Heart left ventricle (tissue), 16 donors: ENCODE measurements at regions not wholly inside any gene's neighbourhood (a gene's known extent, or its start where the extent isn't known, plus 50 kb on each side); places are given as distances from the start of the nearest gene placed in this dataset.
A peak's percentile ranks its signal among the peaks of the same experiment; 100 is the strongest.

Source experiments
- ATAC-seq, 4 donors: fragments of 200-7000 bp; cut with Tn5 transposase; one replicate each; pipeline ENCODE4 v1.9.1; 2020 to 2022; ENCODE audit warnings: moderate library complexity in 4 of 4, mild to moderate bottlenecking in 3 of 4, moderate number of reproducible peaks in 1 of 4
- DNase-seq, 5 donors: peaks; one replicate each; pipeline ENCODE4 v3.0.0-alpha.2; 2020
- H3K27ac ChIP-seq, 12 donors: fragments of 200-600 bp; sonication (generic) in 4 of 12; one replicate each; pipeline versions ENCODE4 v1.5.0 to v1.8.0; 2016 to 2022; ENCODE audit warnings: mild to moderate bottlenecking in 2 of 12
- H3K27me3 ChIP-seq, 9 donors: fragments of 200-600 bp; sonication (generic) in 2 of 9; one replicate each; pipeline versions ENCODE4 v1.5.1 to v1.8.0; 2016 to 2022; ENCODE audit warnings: mild to moderate bottlenecking in 3 of 9
- H3K36me3 ChIP-seq, 9 donors: fragments of 200-600 bp; sonication (generic) in 2 of 9; one replicate each; pipeline versions ENCODE4 v1.5.0 to v1.8.0; 2018 to 2022; ENCODE audit warnings: mild to moderate bottlenecking in 2 of 9
- H3K4me1 ChIP-seq, 12 donors: fragments of 200-600 bp; sonication (generic) in 4 of 12; one replicate each; pipeline versions ENCODE4 v1.5.0 to v1.8.0; 2016 to 2022; ENCODE audit warnings: mild to moderate bottlenecking in 3 of 12
- H3K4me3 ChIP-seq, 12 donors: fragments of 200-600 bp; sonication (generic) in 4 of 12; one replicate each; pipeline versions ENCODE4 v1.5.0 to v1.8.0; 2017 to 2022; ENCODE audit warnings: mild to moderate bottlenecking in 9 of 12, moderate library complexity in 4 of 12
- H3K9me3 ChIP-seq, 12 donors: fragments of 200-600 bp; sonication (generic) in 4 of 12; one replicate each; pipeline versions ENCODE4 v1.5.0 to v1.8.0; 2016 to 2022; ENCODE audit warnings: mild to moderate bottlenecking in 1 of 12
- POLR2A ChIP-seq, 2 donors: fragments of 450-650 bp; IDR thresholded peaks; one replicate each; pipeline ENCODE4 v1.6.1; 2017; ENCODE audit warnings: antibody characterized with exemption in 2 of 2, mild to moderate bottlenecking in 2 of 2, moderate library complexity in 2 of 2
- WGBS, 4 donors: extraction: QIAGEN DNeasy Blood & Tissue Kit in 2 of 4; methylation state at CpG; one replicate each; pipeline versions ENCODE4 v1.1.5 to v1.1.7; 2013 to 2018; 5-methylcytosine and 5-hydroxymethylcytosine counted together
- intact Hi-C, 10 donors: fragments of 100-400 bp; cut with DNase I; formaldehyde crosslinking; loops; one replicate each; pipeline versions ENCODE4 v1.11.1 to v1.14.2; 2022
- TF ChIP-seq, protein P1 (sequence below), 12 donors: fragments of 200-600 bp; sonication (generic) in 4 of 12; IDR thresholded peaks; one replicate each; pipeline versions ENCODE4 v1.5.0 to v1.8.0; 2018 to 2022; ENCODE audit warnings: antibody characterized with exemption in 12 of 12, mild to moderate bottlenecking in 5 of 12
- donor health status: ischemic (EF 13 %, LVEDD 7.1; RV severe dilation, severe dysfunction).
- donor health status: healthy with polysubstance abuse.
- donor health status: DM: no; HTN: yes; CAD: no.
- donor health status: DM: no; HTN: no; CAD: no.
- donor health status: ischemic (EF 25% LVEDD 6.9; RV normal size, moderate dysfunction).
- donor health status: ischemic (EF 25% LVEDD 5.7; RV mildly dilated, moderate dysfunction).
- donor health status: healthy.
- donor health status: DM: yes; HTN: yes; CAD: no.
- donor health status: ischemic (EF 35%, LVEDD 5.7; RV mildly dilated, moderate dysfunction).
- donor health status: nonischemic (EF 11% LVEDD 7.7; RV severe dilation, severe dysfunction).
- donor health status: DM: yes; HTN: yes; CAD: no.
- donor health status: PGD.
- donor health status: ischemic (EF 29% LVEDD 5.4; RV normal size, mild dysfunction).
- donor health status: nonischemic (EF 23%, LVEDD 6.1; RV moderate dilation, normal function).

GRCh38 chr18:60746491-60746890 lies 373.9 kb upstream of the MC4R start:
- no peak for DNase-seq
- Histone ChIP-seq H3K4me3 (no peak overlapping the region), H3K9me3 (no peaks in the 10 kb centered on the region), H3K4me1 (peaks cover 0 to 10% (median 1%) of the 10 kb centered on the region in 12 donors), H3K27me3 (no peaks in the 10 kb centered on the region), H3K27ac (peak overlapping the region in 2 of 12 donors; percentile 4 to 15), H3K36me3 (no peaks in the 10 kb centered on the region)
- TF ChIP-seq, protein P1, sequence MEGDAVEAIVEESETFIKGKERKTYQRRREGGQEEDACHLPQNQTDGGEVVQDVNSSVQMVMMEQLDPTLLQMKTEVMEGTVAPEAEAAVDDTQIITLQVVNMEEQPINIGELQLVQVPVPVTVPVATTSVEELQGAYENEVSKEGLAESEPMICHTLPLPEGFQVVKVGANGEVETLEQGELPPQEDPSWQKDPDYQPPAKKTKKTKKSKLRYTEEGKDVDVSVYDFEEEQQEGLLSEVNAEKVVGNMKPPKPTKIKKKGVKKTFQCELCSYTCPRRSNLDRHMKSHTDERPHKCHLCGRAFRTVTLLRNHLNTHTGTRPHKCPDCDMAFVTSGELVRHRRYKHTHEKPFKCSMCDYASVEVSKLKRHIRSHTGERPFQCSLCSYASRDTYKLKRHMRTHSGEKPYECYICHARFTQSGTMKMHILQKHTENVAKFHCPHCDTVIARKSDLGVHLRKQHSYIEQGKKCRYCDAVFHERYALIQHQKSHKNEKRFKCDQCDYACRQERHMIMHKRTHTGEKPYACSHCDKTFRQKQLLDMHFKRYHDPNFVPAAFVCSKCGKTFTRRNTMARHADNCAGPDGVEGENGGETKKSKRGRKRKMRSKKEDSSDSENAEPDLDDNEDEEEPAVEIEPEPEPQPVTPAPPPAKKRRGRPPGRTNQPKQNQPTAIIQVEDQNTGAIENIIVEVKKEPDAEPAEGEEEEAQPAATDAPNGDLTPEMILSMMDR (IDR thresholded peaks at IDR 0.05): no peak
- no peak for TF ChIP-seq POLR2A (IDR thresholded peaks at IDR 0.05)
- intact Hi-C loops: no loop called here
- peak in 1 of 4 donors; percentile 54 for ATAC-seq

DNA sequence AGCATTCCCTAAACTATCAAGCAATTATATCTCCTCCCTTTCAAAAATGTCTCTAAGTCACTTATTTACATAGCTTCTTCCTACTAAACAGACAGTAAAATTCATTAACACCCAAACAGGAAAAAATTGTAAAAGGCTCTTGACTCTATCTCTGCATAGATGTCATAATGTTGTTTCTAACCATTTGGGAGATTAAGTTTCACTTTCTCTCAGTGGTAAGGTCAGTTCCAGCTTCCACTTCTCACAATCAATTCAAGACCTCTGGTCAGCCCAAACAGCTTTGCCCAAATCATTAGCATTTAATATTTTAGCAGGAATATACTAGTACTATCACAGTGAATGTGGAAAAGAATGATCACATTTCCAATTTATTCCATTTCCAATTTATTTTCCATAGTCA lies 374.3 kb upstream of the MC4R start:
- H3K4me3 ChIP-seq: no peak overlapping the region

DNA sequence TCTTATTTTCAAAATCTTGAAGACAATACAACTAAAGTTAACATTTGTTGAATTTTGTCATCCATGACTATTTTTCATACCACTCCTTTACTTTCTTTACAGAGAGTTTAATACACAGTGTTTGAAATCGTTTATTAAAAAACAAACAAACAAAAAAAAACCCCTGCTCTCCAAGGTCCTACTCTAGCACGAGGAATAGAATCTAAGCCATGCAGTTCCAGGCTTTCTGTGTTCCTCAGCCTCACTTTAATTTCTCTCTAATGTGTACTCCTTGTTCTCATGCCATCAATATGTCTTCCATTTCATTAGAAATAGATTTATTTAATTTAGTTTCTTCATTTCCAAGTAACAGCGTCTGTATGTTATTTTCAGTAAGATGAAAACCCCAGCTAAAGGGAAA lies 381.2 kb upstream of the MC4R start:
- TF ChIP-seq POLR2A (IDR thresholded peaks at IDR 0.05): no peak
- TF ChIP-seq, protein P1 (IDR thresholded peaks at IDR 0.05): no peak
- no peaks in the 10 kb centered on the region for H3K27me3 ChIP-seq
- intact Hi-C loops: loop anchor here in 1 of 10 donors (5.0 kb wide), 1 partner anchor 154 kb away; no protein-coding TSS in a partner anchor

More for the DNA sequence above, 374.3 kb upstream of the MC4R start:
- H3K9me3 ChIP-seq: no peaks in the 10 kb centered on the region
- H3K27me3 ChIP-seq: no peaks in the 10 kb centered on the region
- ATAC-seq: no peak
- no peaks in the 10 kb centered on the region for H3K36me3 ChIP-seq
- DNase-seq: no peak
- TF ChIP-seq POLR2A (IDR thresholded peaks at IDR 0.05): no peak
- TF ChIP-seq, protein P1 (IDR thresholded peaks at IDR 0.05): no peak
- intact Hi-C loops: no loop called here
- peaks cover 0 to 10% (median 1%) of the 10 kb centered on the region in 12 donors for H3K4me1 ChIP-seq
- H3K27ac ChIP-seq: peak overlapping the region in 2 of 12 donors; percentile 4 to 15

DNA sequence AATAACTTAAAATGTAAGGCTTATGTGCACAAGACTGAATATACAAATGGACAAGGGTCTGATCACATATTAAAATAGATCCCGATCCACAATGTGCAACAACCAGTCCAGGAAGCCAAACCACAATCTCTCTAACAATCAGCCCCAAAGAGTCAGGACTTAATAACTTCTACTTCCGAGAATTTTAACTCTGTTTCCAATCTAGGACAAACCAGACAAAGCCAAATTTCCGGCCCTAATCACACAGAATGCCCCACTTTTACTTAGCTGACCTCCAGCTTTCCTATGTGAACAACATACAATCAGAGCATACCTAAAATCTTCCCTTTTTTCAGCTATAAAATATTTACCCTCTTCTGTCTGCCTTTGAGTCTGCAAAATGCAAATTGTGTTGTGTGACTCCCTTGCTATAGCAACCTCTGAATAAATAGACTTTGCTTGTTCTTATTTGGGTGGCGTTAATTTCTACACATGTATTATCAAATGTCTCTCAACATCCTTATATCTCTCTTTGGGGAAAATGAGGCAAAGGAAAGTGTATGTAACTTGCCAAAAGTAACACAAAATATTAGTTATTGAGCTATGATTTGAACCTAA lies 381.9 kb upstream of the MC4R start:
- WGBS, 4 donors: 45 to 59% (median 47%) methylated on average over 4 of the region's 4 CpGs
- DNase-seq (no peak), ATAC-seq (peak in 3 of 4 donors; percentile 38 to 66 (median 57))
- H3K36me3 ChIP-seq: no peaks in the 10 kb centered on the region
- intact Hi-C loops: loop anchor here in 1 of 10 donors (5.0 kb wide), 1 partner anchor 153 kb away; no protein-coding TSS in a partner anchor
- peaks cover 0 to 7% (median 0%) of the 10 kb centered on the region in 12 donors for H3K4me1 ChIP-seq
- H3K4me3 ChIP-seq: no peak overlapping the region
- H3K27ac ChIP-seq: peak overlapping the region in 6 of 12 donors; percentile 19 to 49 (median 34)
- TF ChIP-seq POLR2A (IDR thresholded peaks at IDR 0.05): no peak
- TF ChIP-seq, protein P1 (IDR thresholded peaks at IDR 0.05): no peak
- H3K27me3 ChIP-seq: no peaks in the 10 kb centered on the region
- H3K9me3 ChIP-seq: no peaks in the 10 kb centered on the region

More for the DNA sequence above, 381.2 kb upstream of the MC4R start:
- 43 to 53% (median 52%) methylated on average over 3 of the region's 3 CpGs for WGBS, 4 donors
- H3K4me3 ChIP-seq: no peak overlapping the region
- no peaks in the 10 kb centered on the region for H3K36me3 ChIP-seq
- ATAC-seq (no peak), DNase-seq (no peak)
- peak overlapping the region in 3 of 12 donors; percentile 13 to 49 (median 42) for H3K27ac ChIP-seq
- peaks cover 0 to 7% (median 0%) of the 10 kb centered on the region in 12 donors for H3K4me1 ChIP-seq
- H3K9me3 ChIP-seq: no peaks in the 10 kb centered on the region
